NB4 (cell line): ENCODE measurements at regions not wholly inside any gene's neighbourhood (a gene's known extent, or its start where the extent isn't known, plus 50 kb on each side); places are given as distances from the start of the nearest gene placed in this dataset.

Experiments used
- CTCF ChIP-seq: IDR thresholded peaks from one replicate; pipeline ENCODE4 v1.5.1; 2012; ENCODE audit warnings: low read depth, low read length
- MYC ChIP-seq: IDR thresholded peaks from 2 replicates; pipeline ENCODE4 v1.6.1; 2011; ENCODE audit warnings: low read depth, low read length

GRCh38 chr4:123699880-123700771 lies 303.5 kb downstream of the SPRY1 start:
- TF ChIP-seq CTCF, result no peak
- TF ChIP-seq MYC, result no peak
